ENCODE measurements at regions not wholly inside any gene's neighbourhood (a gene's known extent, or its start where the extent isn't known, plus 50 kb on each side); places are given as distances from the start of the nearest gene placed in this dataset.

DNA sequence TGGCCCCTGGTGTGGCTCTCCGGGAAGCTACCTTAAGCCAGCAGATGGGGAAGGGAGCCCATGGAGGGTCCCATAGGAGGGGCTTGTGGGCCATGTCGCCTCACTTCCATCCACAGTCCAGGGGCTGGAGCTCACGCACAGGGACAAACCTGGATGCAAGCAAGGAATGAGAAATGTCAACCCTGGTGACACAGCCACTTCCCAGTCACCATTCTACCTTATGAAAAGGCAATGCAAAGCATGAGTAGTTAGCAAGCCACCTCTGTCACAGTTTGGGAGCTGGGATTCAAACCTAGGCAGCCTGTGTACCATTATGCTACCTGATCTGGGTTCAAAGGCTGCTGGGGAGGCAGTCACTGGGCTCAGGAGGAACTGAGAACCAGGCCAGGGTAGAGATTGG, 170.0 kb upstream of the KLHL29 start:
- intact Hi-C loops (cut with DNase I): no loop called here

DNA sequence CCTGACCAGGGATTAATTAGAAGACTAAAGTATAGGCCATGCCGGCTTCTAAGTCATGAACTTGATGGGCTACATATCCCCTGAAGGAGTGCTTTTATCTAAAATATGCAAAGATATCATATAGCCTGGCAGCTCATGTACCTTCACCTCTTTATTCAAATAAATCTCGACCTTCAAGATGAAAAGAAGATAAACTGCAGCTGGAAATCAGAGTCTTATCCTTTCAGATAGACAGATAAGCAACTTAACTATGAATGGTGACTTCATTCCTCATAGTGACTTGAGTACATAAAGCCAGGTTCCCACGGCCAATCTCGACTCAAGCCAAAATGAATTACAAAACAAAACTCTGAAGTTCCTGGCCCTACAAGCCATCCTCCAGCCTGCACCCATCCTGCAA, 165.3 kb upstream of the KLHL29 start:
- DNase-seq (ENCODE audit: low spot score): no peak
- intact Hi-C loops (cut with DNase I): no loop called here

More for the DNA sequence above, 170.0 kb upstream of the KLHL29 start:
- no peak for DNase-seq (ENCODE audit: low spot score)

DNA sequence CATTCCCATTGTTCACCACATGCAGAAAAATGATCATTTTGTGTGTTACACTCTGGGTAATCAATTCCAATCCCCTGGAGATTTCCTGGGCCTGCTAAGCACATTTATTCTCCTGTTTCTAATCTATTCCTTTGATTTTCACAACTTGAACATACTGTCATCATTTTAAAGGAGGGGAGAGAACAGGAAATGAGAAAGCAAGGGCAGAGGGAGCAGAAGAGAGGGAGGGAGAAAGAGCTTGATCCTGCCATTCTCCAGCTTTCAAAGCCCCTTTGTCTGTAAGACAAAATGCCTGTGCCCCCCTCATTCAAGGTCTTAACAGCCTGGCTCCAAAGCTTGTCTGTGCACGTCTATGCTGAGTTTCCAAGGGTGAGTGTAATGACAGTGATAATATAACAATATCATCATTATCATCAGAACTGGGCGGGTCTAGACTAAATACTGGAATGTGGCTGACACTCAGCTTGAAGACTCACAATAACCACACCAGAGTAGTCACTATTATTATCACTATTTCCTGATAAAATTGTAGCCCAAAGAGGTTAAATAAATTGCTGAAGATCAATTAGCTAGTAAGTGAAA, 164.4 kb upstream of the KLHL29 start:
- DNase-seq (ENCODE audit: low spot score): no peak

DNA sequence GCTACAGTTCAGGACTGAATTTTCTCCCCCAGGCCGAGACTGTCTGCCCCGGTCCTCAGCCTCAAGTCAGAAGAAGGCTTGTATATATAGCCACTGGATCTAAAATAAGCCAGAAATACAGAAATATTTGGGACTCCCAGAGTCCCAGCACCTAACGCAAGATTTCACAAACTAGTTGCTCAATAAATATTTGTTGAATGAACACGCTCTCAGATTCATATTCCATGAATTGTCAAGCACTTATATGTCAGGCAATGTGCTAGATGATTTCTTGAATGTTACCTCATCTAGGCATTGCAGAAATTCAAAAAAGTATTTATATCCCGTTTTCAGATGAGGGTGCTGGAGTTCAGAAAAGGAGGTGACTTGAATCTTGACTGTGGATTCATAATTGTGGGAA, 163.7 kb upstream of the KLHL29 start:
- intact Hi-C loops (cut with DNase I): no loop called here
- no peak for DNase-seq (ENCODE audit: low spot score)

More for the DNA sequence above, 164.4 kb upstream of the KLHL29 start:
- intact Hi-C loops (cut with DNase I): no loop called here

DNA sequence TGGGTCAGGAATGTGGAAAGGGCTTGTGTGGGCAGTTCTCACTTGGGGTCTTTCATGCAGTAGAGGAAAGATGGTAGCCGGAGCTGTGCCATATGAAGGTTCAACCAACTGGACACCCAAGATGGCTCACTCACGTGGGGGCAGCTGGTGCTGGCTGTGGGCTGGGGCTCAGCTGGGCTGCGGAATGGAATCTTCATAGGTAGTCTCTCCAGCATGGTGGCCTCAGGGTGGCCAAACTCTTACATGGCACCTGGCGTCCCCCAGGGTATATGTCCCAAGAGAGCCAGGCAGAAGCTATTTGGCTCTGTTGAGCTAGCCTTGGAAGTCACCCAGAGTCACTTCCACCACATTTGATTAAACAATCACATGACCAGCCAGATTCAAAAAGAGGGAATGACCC, 163.1 kb upstream of the KLHL29 start:
- intact Hi-C loops (cut with DNase I): no loop called here

DNA sequence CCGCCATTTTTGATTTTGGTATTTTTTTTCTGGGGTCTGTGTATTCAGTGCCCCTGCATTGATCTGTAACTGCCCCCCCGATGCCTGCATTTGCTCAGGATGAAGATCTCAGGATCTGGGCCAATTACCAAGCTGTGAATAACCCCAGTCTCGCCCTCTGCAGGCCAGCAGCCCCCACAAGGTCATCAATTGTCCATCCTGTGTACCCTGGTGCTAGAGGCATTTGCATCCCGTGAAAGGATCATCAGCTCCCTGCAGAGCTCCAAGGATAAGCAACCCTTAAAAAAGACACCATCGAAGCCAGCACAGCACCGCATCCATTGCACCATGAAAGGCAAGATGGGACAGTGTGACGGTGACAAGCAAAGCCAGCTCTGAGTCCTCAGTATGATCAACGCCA, 154.1 kb upstream of the KLHL29 start:
- no peak for DNase-seq (ENCODE audit: low spot score)
- intact Hi-C loops (cut with DNase I): no loop called here

More for the DNA sequence above, 163.1 kb upstream of the KLHL29 start:
- no peak for DNase-seq (ENCODE audit: low spot score)

DNA sequence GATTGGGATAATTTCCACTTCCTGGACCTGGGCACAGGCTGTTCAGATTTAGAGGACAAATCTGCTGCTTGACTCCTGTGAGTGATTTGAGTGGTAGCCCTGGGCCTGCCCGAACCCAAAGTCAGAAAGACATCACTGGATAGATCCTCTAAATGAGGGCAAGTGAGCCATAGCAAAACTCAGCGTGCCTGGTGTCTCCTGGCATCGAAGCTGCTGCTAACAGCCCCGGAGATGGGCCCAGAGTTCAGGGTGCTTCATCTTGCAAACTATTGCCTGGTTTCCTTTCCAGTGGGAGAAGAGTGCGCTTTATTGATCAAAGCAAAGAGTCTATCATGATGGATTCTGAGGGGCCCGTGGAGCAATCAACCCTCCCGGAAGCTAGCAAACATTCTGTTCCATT, 153.1 kb upstream of the KLHL29 start:
- intact Hi-C loops (cut with DNase I): no loop called here
- DNase-seq (ENCODE audit: low spot score): no peak

DNA sequence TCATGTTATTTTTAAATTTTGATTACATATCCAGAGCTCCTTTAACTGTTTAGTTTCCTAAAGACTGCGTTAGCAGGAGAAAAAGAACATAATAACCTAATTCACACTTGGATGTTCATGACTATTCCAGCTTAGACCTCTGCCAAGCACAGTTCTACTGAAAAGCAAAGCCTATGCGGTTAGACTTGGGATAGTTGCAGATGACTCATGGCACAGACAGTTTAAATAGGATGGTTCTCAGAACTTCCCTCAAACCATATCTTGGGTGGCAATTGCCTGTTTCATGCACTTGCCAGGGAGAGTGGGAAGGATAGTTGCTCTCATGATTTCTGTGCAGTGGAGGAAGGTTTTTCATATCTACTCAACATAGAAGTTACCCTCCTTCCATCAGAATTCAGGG, 149.7 kb upstream of the KLHL29 start:
- DNase-seq (ENCODE audit: low spot score): no peak
- intact Hi-C loops (cut with DNase I): no loop called here

DNA sequence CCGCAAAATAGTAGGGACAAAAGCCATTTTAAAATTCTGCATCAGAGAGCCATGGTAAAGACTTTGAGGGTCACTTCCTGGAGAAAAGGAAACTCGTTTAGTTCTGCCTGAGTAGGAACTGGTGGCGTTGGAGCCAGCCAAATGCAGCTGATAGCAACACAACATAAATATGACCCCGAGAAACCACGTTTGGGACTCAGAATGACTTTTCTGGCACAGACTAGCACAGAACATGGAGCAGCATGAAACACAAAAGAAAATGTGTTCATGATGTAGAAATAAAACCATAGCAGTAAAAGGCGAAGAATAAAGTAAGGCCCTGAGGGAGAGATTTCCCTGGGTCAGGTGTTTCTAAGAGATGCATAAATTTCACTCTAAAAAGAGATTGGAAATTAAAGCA, 149.2 kb upstream of the KLHL29 start:
- no peak for DNase-seq (ENCODE audit: low spot score)
- intact Hi-C loops (cut with DNase I): no loop called here

DNA sequence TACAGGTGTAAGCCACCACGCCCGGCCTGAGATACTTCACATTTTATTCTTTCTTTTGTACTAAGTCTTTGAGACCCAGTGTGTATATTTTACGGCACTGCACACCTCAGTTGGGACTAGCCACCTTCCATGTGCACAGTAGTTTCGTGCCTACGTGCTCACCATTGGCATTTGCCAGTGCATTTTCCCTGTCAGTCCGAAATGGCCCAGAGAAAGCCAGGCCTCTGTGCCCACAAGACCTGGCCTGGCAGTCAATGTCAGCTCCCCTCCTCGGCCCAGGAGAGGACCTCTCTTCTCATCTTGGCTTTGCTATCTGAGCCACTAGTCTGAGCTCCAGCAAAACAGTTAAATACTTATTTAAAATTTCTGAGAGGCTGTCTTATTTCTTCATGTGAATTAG, 147.8 kb upstream of the KLHL29 start:
- intact Hi-C loops (cut with DNase I): no loop called here
- DNase-seq (ENCODE audit: low spot score): no peak

DNA sequence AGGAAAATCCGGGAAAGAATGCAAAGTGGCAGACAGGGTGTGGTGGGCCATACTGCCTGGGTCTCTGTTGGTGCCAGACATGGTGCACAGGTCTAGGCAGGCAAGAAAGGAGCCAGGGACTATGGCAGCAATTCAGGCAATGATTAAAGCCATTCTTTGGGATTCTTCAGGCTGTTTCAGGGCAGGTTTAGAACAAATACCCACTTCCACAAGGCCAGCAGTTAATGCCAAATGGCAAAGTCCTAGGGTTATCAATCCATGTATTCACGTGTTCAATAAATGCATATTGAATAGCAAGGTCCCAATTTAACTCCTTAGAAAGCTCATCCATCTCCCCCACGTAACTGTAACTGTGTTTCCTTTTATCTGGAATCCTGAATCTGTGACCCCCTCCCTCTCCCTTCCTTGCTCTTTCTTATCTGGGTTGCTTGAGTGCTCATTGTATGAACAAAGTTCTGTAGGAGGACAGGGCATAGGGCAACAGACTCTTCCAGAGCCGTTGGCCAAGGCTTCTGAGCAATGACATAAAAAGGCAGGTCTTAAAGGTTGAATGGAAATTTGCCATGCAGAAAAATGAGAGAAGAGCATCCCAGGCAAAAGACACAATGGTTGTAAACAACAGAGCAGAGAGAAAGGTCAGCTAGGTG, 146.8 kb upstream of the KLHL29 start:
- intact Hi-C loops (cut with DNase I): no loop called here
- no peak for DNase-seq (ENCODE audit: low spot score)

DNA sequence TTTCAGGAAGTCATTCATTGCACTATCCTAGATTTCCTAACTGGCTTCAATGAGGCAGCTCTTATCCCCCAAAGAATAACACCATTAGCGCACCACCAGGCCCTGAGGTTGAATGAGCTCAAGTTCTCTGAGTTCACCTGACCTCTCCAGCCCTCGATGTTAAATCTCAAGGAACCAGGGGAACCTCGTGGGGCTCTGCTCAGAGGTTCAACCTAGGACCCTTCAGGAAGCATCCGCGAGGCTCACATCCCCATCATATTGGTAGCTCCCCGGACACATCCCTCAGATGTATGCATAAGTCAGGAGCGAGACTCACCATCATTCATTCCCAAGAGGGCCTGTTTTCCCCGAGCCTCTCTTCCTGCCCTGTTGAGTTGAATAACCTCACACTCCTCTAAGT, 145.6 kb upstream of the KLHL29 start:
- intact Hi-C loops (cut with DNase I): no loop called here
- DNase-seq (ENCODE audit: low spot score): no peak

DNA sequence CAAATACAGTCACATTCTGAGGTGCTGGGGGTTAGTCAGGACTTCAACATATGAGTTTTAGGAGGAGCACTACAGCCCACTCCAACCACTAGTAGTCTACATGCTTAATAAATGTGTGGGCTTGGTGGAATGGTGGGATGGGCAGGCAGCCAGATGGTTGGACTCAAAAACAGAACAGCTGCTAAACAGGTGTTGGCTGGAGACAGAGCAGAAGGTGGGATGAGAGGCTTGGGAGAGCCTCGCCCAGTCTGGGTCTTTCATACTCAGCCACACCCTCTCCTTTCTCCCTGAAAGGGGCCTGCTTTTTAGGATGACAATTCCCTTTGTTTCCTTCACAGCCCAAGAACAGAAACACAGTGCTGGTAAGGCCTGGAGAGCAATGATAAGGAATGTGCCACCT, 143.9 kb upstream of the KLHL29 start:
- no peak for DNase-seq (ENCODE audit: low spot score)
- intact Hi-C loops (cut with DNase I): no loop called here

DNA sequence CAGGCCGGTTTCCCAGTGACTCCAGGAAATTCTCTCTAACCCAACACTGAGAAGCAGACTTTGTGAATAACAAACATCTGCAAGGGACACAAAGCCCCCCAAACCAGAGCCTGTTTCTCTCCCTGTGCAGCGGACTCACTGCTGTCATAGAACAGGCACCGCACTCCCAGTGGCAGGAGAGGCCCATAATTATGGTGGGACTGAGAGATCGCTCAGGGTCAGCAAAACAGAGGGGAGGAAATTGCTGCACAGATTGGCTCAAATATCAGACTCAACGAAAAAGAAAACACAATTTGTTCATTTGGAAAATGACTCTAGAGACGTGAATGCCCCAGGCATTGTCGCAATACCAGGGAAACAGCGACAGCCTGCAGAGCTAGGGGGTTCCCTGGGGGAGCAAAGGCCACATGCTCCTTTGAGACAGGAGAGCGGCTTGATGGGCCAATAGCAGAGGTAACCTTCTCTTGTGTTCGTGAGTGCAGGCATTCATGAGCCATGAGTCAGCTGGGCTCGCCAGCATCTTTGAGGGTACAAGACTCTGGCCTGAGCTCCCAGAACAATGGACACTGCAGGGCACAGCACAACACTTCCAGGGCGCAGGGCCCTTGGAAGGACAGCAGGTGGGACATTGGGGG, 143.3 kb upstream of the KLHL29 start:
- intact Hi-C loops (cut with DNase I): no loop called here
- DNase-seq (ENCODE audit: low spot score): no peak

DNA sequence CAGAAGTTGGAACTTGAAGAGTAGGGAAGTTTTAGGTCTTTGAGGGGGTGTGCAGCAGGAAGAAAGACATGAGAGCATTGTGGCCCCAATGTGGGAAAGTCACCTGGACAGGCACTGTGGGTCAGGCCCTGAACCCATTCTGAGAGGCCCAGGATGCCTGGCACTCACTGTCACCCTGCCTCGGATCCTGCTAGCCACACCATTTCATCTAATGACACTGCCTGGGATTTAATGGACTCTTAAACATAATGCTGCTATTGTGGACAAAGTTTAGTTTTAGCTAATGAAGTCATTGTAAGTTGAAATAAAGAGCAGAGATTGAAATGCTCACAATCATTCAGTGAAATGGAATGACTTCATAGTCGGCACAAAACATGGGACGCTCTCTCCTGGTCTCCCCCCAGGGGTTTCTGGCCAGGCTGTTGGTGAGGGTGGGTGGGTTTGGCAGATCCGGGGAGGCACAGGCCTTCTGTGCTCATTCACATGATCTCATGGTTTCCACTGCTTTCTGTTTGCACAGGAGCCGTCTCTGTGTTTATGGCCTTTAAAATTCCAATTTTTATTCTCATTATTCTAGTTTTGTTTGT, 141.8 kb upstream of the KLHL29 start:
- intact Hi-C loops (cut with DNase I): no loop called here
- DNase-seq (ENCODE audit: low spot score): no peak

DNA sequence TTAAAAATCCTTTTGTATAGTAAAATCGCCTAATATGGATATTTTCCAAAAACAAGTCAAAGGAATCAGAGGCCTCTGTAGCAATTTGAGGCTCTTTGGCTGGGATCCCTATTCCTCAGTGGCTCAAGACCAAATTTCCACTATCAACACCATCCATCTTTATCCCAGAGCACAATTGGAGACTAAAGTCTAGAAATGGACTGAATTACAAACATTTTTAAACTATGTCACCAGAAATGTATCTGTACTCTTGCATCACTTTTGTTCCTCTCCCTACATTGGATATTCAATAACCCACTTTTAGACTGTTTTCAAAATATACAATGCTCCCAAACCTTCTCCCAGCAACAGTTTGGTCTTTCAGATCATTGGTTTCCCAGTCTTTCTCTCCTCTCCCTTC, 140.4 kb upstream of the KLHL29 start:
- intact Hi-C loops (cut with DNase I): no loop called here
- DNase-seq (ENCODE audit: low spot score): no peak

DNA sequence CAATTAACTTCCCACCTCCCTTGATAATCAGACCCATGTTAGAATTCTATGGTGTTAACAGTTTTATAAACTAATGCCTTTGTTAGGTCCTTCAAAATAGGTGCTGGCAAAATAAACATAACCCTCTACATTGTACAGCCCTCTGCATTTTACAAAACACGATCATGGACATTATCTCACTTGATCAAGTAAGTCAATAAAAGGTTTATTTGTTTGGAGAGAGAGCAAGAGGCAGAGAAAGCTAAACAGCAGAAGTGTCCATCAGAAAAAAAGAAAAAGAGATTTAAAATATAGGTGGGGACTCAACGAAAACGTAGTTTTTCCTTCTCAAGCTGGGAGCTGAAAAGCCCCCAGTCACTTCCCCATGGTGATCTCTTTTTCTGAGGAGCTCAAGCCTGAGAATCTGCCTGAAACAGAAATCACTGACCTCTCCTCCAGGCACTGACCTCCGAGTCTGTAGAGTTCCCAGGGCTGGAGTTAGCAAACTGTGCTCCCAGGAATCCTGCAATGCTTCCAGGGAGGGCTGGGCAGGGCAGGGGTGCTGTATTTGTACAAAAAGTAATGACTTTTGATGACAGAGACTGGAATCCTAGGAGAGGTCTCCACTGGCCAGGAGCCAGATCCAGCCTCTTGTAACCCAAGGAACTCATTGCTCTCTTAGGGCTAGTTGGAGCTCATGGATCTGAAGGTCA, 137.8 kb upstream of the KLHL29 start:
- DNase-seq (ENCODE audit: low spot score): no peak
- intact Hi-C loops (cut with DNase I): no loop called here

DNA sequence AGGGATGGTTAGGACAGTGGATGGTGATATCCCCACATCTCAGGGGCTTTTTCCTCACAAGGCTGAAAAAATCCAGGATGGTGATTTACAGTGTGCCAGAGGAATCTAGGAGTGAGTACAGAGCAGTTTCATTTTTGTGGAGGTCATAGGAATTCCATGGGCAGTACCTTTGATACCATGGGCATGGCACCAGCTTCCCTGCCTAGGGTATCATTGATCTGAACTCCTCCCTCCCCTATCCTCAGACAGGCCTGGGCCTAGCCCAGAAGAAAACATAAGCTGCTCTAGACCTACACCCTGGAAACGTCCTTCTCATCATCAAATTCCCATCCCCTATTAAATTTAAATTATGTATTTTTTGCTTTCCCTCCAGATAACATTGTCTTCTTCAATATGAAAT, 136.3 kb upstream of the KLHL29 start:
- intact Hi-C loops (cut with DNase I): no loop called here
- DNase-seq (ENCODE audit: low spot score): no peak

DNA sequence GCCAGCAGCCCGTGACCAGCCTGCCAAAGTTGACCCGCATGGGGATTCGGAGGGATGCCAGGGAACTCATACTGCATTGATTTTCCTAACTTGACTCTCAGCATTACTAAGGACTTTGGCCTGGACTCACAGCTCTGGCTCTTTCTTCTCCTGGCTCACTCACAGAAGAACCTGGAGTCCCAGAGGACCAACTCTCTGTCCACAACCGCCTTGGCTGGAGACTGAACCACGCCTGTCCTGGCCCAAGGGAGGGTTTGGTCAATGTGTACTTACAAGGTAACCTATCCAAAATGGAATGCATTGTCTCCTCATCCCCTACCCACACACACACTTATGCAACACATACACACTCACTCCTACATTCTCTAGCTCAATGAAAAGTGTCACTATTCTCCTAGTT, 135.6 kb upstream of the KLHL29 start:
- intact Hi-C loops (cut with DNase I): no loop called here
- DNase-seq (ENCODE audit: low spot score): no peak

DNA sequence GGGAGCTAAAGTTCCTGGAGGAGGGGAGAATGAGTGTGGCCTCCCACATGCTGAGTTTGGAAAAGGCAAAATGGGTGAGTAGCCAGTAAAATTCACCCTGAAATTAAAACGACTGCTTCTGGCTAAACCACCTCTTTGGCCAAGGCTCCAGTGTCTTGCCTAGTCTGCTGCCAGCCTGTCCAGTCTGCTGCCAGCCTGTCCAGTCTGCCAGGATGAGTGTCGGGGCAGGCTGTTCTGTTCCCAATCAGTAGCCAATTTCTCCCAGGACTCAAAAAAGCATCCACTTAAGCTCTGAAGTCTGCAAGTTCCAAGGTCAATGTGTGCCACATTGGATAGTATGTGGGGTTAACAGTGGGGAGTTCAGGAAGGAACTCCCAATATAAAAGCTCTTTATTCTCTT, 134.6 kb upstream of the KLHL29 start:
- DNase-seq (ENCODE audit: low spot score): no peak
- intact Hi-C loops (cut with DNase I): no loop called here

DNA sequence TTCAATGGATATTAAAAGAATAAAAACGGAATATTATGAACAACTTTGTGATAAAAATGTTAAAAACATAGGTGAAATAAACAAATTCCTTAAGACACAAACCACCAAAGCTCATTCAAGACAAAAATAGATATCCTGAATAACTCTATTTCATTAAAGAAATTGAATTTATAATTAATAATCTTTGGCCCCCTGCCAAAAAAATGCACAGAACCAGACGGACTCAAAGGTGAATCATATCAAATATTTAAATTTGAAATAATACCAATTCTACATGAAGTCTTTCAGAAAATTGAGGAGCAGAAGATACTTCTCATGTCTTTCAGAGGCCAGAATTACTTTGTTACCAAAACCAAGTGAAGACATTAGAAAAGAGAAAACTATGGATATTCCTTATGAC, 128.3 kb upstream of the KLHL29 start:
- DNase-seq (ENCODE audit: low spot score): no peak
- intact Hi-C loops (cut with DNase I): no loop called here
